GM21367 (cell line): ENCODE measurements at regions not wholly inside any gene's neighbourhood (a gene's known extent, or its start where the extent isn't known, plus 50 kb on each side); places are given as distances from the start of the nearest gene placed in this dataset.
"Not testable (repeated sequence)": the region's sequence is repeated elsewhere in the genome, so short reads cannot be mapped to it uniquely, and the experiment has no call there.

Experiments used
- ATAC-seq: cut with Tn5 transposase; IDR thresholded peaks from one replicate; pipeline ENCODE4 v1.9.1; 2021; ENCODE audit not compliant: unreplicated experiment

- ATAC-seq, result no peak
Observed at GRCh38 chr9:38133595-38133994, 64.6 kb upstream of the SHB start.

- no peak for ATAC-seq
Observed at GRCh38 chr9:38132956-38133355, 63.9 kb upstream of the SHB start.

GRCh38 chr9:38131729-38132128, 62.7 kb upstream of the SHB start:
- no peak for ATAC-seq

GRCh38 chr9:38130724-38131123, 61.7 kb upstream of the SHB start:
- ATAC-seq, result no peak

- ATAC-seq, result no peak
Observed at GRCh38 chr9:38129366-38129765, 60.3 kb upstream of the SHB start.

GRCh38 chr9:38128752-38129270, 59.8 kb upstream of the SHB start:
- ATAC-seq, result no peak

- ATAC-seq, result no peak
Observed at GRCh38 chr9:38127271-38127839, 58.3 kb upstream of the SHB start.

- ATAC-seq, result no peak
Observed at GRCh38 chr9:38126730-38127129, 57.7 kb upstream of the SHB start.

- no peak for ATAC-seq
Observed at GRCh38 chr9:38125889-38126288, 56.9 kb upstream of the SHB start.

- not testable (repeated sequence) for ATAC-seq
Observed at GRCh38 chr9:38123359-38123758, 54.3 kb upstream of the SHB start.

- no peak for ATAC-seq
Observed at GRCh38 chr9:38120961-38121360, 51.9 kb upstream of the SHB start.

GRCh38 chr9:38119560-38120236, 50.7 kb upstream of the SHB start:
- no peak for ATAC-seq

GRCh38 chr9:38118862-38119438, 49.9 kb upstream of the SHB start:
- no peak for ATAC-seq
